SU-DHL-6 (cell line): ENCODE measurements at regions not wholly inside any gene's neighbourhood (a gene's known extent, or its start where the extent isn't known, plus 50 kb on each side); places are given as distances from the start of the nearest gene placed in this dataset.
"Not testable (repeated sequence)": the region's sequence is repeated elsewhere in the genome, so short reads cannot be mapped to it uniquely, and the experiment has no call there.

Source experiments
- H2AFZ ChIP-seq: fragments of 200-600 bp; sonication (generic); 2 replicates; pipeline ENCODE4 v1.6.1; 2014; ENCODE audit warnings: low read depth, mild to moderate bottlenecking, moderate library complexity, mixed read lengths, antibody characterized with exemption, low read length; ENCODE audit not compliant: severe bottlenecking
- H3F3A ChIP-seq: fragments of 200-600 bp; shearing (Covaris generic); 2 replicates; pipeline ENCODE4 v1.6.0; 2016; ENCODE audit warnings: antibody characterized with exemption, mild to moderate bottlenecking; ENCODE audit not compliant: insufficient read depth
- H3K27ac ChIP-seq: fragments of 200-600 bp; sonication (generic); 2 replicates; pipeline ENCODE4 v1.5.1; 2016; ENCODE audit warnings: low read depth, mild to moderate bottlenecking, low read length, moderate library complexity, mixed read lengths
- H3K27me3 ChIP-seq: fragments of 200-600 bp; sonication (generic), shearing (Covaris generic); 2 replicates; pipeline ENCODE4 v1.6.0; 2014; ENCODE audit warnings: mild to moderate bottlenecking, low read length
- H3K36me3 ChIP-seq: fragments of 200-600 bp; sonication (generic); 2 replicates; pipeline ENCODE4 v1.6.1; 2014; ENCODE audit warnings: mild to moderate bottlenecking, low read length, mixed read lengths
- H3K4me2 ChIP-seq: fragments of 300-600, 200-600 bp; shearing (Covaris generic), sonication (generic); 2 replicates; pipeline ENCODE4 v1.6.0; 2014; ENCODE audit warnings: low read length, low read depth, mild to moderate bottlenecking; ENCODE audit not compliant: poor library complexity, severe bottlenecking
- H3K4me3 ChIP-seq: fragments of 200-600 bp; sonication (generic); 2 replicates; pipeline ENCODE4 v1.5.1; 2014; ENCODE audit warnings: antibody characterized with exemption, low read length, mild to moderate bottlenecking, mixed read lengths; ENCODE audit not compliant: insufficient read depth, poor library complexity, severe bottlenecking
- H3K79me2 ChIP-seq: fragments of 200-600 bp; sonication (generic); 2 replicates; pipeline ENCODE4 v1.6.1; 2014; ENCODE audit warnings: mild to moderate bottlenecking, low read length, moderate library complexity; ENCODE audit not compliant: insufficient read depth
- H3K9ac ChIP-seq: fragments of 200-600 bp; sonication (generic); 2 replicates; pipeline ENCODE4 v1.7.0; 2014; ENCODE audit warnings: mild to moderate bottlenecking, low read length
- H3K9me2 ChIP-seq: fragments of 200-600 bp; sonication (generic); replicated peaks from 2 replicates; pipeline ENCODE4 v1.6.1; 2014; ENCODE audit warnings: low read length; ENCODE audit not compliant: insufficient read depth
- H3K9me3 ChIP-seq: fragments of 200-600 bp; sonication (generic); 2 replicates; pipeline ENCODE4 v1.6.1; 2014; ENCODE audit warnings: low read length, mixed read lengths; ENCODE audit not compliant: insufficient read depth
- H4K20me1 ChIP-seq: fragments of 200-600 bp; sonication (generic); 2 replicates; pipeline ENCODE4 v1.6.1; 2014; ENCODE audit warnings: low read depth, mild to moderate bottlenecking, antibody characterized with exemption, low read length, moderate library complexity, mixed read lengths
- CTCF ChIP-seq: fragments of 200-600 bp; sonication (generic); IDR thresholded peaks from one replicate; pipeline ENCODE4 v1.5.1; 2017; ENCODE audit warnings: antibody characterized with exemption, mild to moderate bottlenecking, low read length, moderate library complexity; ENCODE audit not compliant: insufficient read depth, poor library complexity, severe bottlenecking
- EZH2phosphoT487 ChIP-seq: fragments of 200-600 bp; sonication (generic), shearing (Covaris generic); conservative IDR thresholded peaks from 2 replicates; pipeline ENCODE4 v1.6.1; 2018; ENCODE audit warnings: mild to moderate bottlenecking, antibody characterized with exemption, low read length, moderate library complexity, mixed read lengths

GRCh38 chr17:22193113-22193512 lies 500.8 kb downstream of the KCNJ18 start:
- Histone ChIP-seq H3K27me3 (no peaks in the 10 kb centered on the region), H2AFZ (no peak overlapping the region)

GRCh38 chr17:22200187-22200586 lies 507.9 kb downstream of the KCNJ18 start:
- not testable (repeated sequence) for H3K9me2 ChIP-seq, H3K9ac ChIP-seq, H2AFZ ChIP-seq, H4K20me1 ChIP-seq, H3K4me2 ChIP-seq, H3K9me3 ChIP-seq, H3F3A ChIP-seq, H3K4me3 ChIP-seq, H3K36me3 ChIP-seq, H3K27me3 ChIP-seq, H3K79me2 ChIP-seq, H3K27ac ChIP-seq

More at GRCh38 chr17:22193113-22193512, 500.8 kb downstream of the KCNJ18 start:
- Histone ChIP-seq H3K36me3 (no peaks in the 10 kb centered on the region), H3K4me2 (no peak overlapping the region), H3K27ac (no peak overlapping the region), H3K79me2 (no peaks in the 10 kb centered on the region), H3F3A (no peaks in the 10 kb centered on the region), H3K9me2 (no peaks in the 10 kb centered on the region), H4K20me1 (no peaks in the 10 kb centered on the region), H3K9ac (no peak overlapping the region), H3K4me3 (no peak overlapping the region), H3K9me3 (no peaks in the 10 kb centered on the region)
- TF ChIP-seq CTCF (no peak), EZH2phosphoT487 (no peak)

GRCh38 chr17:22202702-22203101 lies 510.4 kb downstream of the KCNJ18 start:
- no peak overlapping the region for H2AFZ ChIP-seq
- no peak overlapping the region for H3K4me2 ChIP-seq
- no peaks in the 10 kb centered on the region for H4K20me1 ChIP-seq
- no peaks in the 10 kb centered on the region for H3F3A ChIP-seq
- H3K9ac ChIP-seq = no peak overlapping the region
- no peak overlapping the region for H3K4me3 ChIP-seq
- no peak for TF ChIP-seq EZH2phosphoT487
- no peak for TF ChIP-seq CTCF
- H3K79me2 ChIP-seq = no peaks in the 10 kb centered on the region
- H3K9me2 ChIP-seq = no peaks in the 10 kb centered on the region
- no peaks in the 10 kb centered on the region for H3K36me3 ChIP-seq
- H3K27me3 ChIP-seq = no peaks in the 10 kb centered on the region
- H3K9me3 ChIP-seq = no peaks in the 10 kb centered on the region
- H3K27ac ChIP-seq = no peak overlapping the region

GRCh38 chr17:22203208-22203715 lies 510.9 kb downstream of the KCNJ18 start:
- Histone ChIP-seq H4K20me1 (no peaks in the 10 kb centered on the region), H3K4me2 (no peak overlapping the region), H3K9me2 (no peaks in the 10 kb centered on the region), H3K79me2 (no peaks in the 10 kb centered on the region), H3K9me3 (no peaks in the 10 kb centered on the region), H3K27ac (no peak overlapping the region), H3K36me3 (no peaks in the 10 kb centered on the region), H3K4me3 (no peak overlapping the region), H3K27me3 (no peaks in the 10 kb centered on the region), H2AFZ (no peak overlapping the region), H3F3A (no peaks in the 10 kb centered on the region), H3K9ac (no peak overlapping the region)
- TF ChIP-seq EZH2phosphoT487 (no peak), CTCF (no peak)

- H3F3A ChIP-seq, H3K27me3 ChIP-seq, H3K9me3 ChIP-seq, H2AFZ ChIP-seq, H3K36me3 ChIP-seq, H3K4me2 ChIP-seq, H3K9ac ChIP-seq, H3K27ac ChIP-seq, H3K79me2 ChIP-seq, H3K9me2 ChIP-seq, H4K20me1 ChIP-seq, H3K4me3 ChIP-seq: not testable (repeated sequence)
These were observed 511.8 kb downstream of the KCNJ18 start for GRCh38 chr17:22204076-22204475.

- not testable (repeated sequence) for H3K27me3 ChIP-seq, H2AFZ ChIP-seq, H3F3A ChIP-seq, H3K4me2 ChIP-seq, H3K36me3 ChIP-seq, H3K9ac ChIP-seq, H4K20me1 ChIP-seq, H3K79me2 ChIP-seq, H3K27ac ChIP-seq, H3K9me2 ChIP-seq, H3K9me3 ChIP-seq, H3K4me3 ChIP-seq
These were observed 517.9 kb downstream of the KCNJ18 start for GRCh38 chr17:22210212-22210611.
